ENCODE measurements at regions not wholly inside any gene's neighbourhood (a gene's known extent, or its start where the extent isn't known, plus 50 kb on each side); places are given as distances from the start of the nearest gene placed in this dataset.

DNA sequence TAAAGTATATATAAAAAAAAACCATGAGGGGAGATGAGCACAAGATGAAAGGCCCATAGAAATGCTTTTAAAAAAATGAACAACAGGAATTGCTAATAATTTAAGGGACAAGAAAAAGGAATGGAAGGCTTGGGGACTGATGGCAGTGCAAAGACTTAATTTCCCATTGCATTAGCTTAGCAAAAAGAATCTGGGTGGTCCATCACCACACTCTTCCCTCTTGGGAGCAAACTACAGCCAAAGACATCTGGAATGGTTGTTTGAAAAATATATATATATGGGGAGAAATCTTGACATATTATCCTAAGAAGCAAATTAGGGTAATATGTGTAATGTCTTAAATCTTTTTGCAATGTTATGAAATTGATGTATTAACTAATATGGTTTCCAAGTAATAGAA lies 727.1 kb downstream of the METTL15 start:
- DNase-seq = no peak
- intact Hi-C loops (cut with DNase I) = no loop called here
- H3K4me3 ChIP-seq = no peak overlapping the region
- H3K4me1 ChIP-seq = no peaks in the 10 kb centered on the region
- ATAC-seq = no peak
- H3K27ac ChIP-seq = no peak overlapping the region
- no peaks in the 10 kb centered on the region for H3K9me3 ChIP-seq
- no peaks in the 10 kb centered on the region for H3K27me3 ChIP-seq
- TF ChIP-seq CTCF (IDR thresholded peaks at IDR 0.05) = no peak
- no peaks in the 10 kb centered on the region for H3K36me3 ChIP-seq

GRCh38 chr11:28834877-28835276 lies 726.7 kb downstream of the METTL15 start:
- Histone ChIP-seq H3K36me3 (no peaks in the 10 kb centered on the region), H3K9me3 (no peaks in the 10 kb centered on the region), H3K4me1 (no peaks in the 10 kb centered on the region), H3K4me3 (no peak overlapping the region), H3K27me3 (no peaks in the 10 kb centered on the region), H3K27ac (no peak overlapping the region)
- WGBS, 2 donors = 51 to 53% methylated on average over 3 of the region's 3 CpGs
- no peak for DNase-seq
- ATAC-seq = no peak
- no peak for TF ChIP-seq CTCF (IDR thresholded peaks at IDR 0.05)
- intact Hi-C loops (cut with DNase I) = no loop called here

GRCh38 chr11:28833670-28834069 lies 725.5 kb downstream of the METTL15 start:
- ATAC-seq (no peak), DNase-seq (no peak)
- Histone ChIP-seq H3K9me3 (peaks cover 0 to under 1% (median 0%) of the 10 kb centered on the region in 11 donors), H3K27ac (no peak overlapping the region), H3K4me3 (no peak overlapping the region), H3K36me3 (no peaks in the 10 kb centered on the region), H3K27me3 (no peaks in the 10 kb centered on the region), H3K4me1 (no peaks in the 10 kb centered on the region)
- no peak for TF ChIP-seq CTCF (IDR thresholded peaks at IDR 0.05)
- intact Hi-C loops (cut with DNase I) = no loop called here
- WGBS, 2 donors = 32 to 45% methylated on average over 2 of the region's 2 CpGs

DNA sequence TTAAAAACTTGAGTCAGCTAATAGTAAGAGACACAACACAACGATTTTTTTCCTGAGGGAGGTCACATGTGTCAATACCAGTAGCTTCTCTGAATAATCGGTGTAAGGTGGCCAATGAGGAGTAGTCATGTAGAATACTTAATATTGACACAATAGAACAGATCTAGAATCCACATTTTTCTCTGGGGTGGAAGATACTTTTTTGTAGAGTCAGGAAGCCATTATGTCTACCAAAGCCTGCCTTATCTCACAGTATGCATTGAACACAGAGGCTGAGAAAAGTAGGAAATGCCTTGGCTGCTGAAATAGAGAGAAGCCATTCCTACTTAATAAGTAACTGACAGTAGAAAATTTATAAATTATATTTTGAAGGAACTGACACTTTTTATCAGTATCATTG lies 725.0 kb downstream of the METTL15 start:
- Histone ChIP-seq H3K4me3 (no peak overlapping the region), H3K9me3 (peaks cover 0 to 6% (median 0%) of the 10 kb centered on the region in 11 donors), H3K27me3 (no peaks in the 10 kb centered on the region), H3K27ac (no peak overlapping the region), H3K4me1 (no peaks in the 10 kb centered on the region), H3K36me3 (no peaks in the 10 kb centered on the region)
- intact Hi-C loops (cut with DNase I) = no loop called here
- DNase-seq (no peak), ATAC-seq (no peak)
- no peak for TF ChIP-seq CTCF (IDR thresholded peaks at IDR 0.05)
- WGBS, 2 donors = 23% methylated on average over 2 of the region's 2 CpGs

- no peak overlapping the region for H3K27ac ChIP-seq
- DNase-seq (no peak), ATAC-seq (no peak)
- H3K36me3 ChIP-seq = no peaks in the 10 kb centered on the region
- H3K4me3 ChIP-seq = no peak overlapping the region
- WGBS, 2 donors = 93% methylated on average over 1 of the region's 1 CpG
- H3K9me3 ChIP-seq = peaks cover 0 to 32% (median 11%) of the 10 kb centered on the region in 11 donors
- TF ChIP-seq CTCF (IDR thresholded peaks at IDR 0.05) = no peak
- H3K27me3 ChIP-seq = no peaks in the 10 kb centered on the region
- H3K4me1 ChIP-seq = no peaks in the 10 kb centered on the region
- intact Hi-C loops (cut with DNase I) = no loop called here
Observed at GRCh38 chr11:28826807-28827206, 718.6 kb downstream of the METTL15 start.
